Right kidney (tissue), 1 donor: ENCODE measurements at regions not wholly inside any gene's neighbourhood (a gene's known extent, or its start where the extent isn't known, plus 50 kb on each side); places are given as distances from the start of the nearest gene placed in this dataset.

Source experiments
- DNase-seq: peaks from one replicate; pipeline ENCODE4 v3.0.0-alpha.2; 2016

DNA sequence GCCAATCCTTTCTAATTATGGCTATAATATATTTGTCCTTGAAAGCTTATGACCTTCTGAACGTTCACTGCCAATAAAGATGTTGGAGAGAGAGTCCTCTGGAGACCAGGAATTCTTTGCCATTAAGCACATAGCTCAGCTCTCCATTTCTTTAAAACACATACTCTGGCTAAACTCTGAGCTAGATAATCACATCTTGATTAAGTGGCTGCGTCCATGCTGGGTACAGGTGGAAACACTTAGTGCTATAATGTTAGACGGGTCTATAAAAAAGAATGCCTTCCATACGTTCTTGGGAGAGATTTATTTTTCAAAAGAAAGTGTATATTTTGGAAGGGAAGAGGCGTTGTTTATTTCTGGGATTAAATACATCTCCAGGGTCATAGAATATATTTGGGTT, 314.5 kb downstream of the LPIN1 start:
- DNase-seq, result no peak

DNA sequence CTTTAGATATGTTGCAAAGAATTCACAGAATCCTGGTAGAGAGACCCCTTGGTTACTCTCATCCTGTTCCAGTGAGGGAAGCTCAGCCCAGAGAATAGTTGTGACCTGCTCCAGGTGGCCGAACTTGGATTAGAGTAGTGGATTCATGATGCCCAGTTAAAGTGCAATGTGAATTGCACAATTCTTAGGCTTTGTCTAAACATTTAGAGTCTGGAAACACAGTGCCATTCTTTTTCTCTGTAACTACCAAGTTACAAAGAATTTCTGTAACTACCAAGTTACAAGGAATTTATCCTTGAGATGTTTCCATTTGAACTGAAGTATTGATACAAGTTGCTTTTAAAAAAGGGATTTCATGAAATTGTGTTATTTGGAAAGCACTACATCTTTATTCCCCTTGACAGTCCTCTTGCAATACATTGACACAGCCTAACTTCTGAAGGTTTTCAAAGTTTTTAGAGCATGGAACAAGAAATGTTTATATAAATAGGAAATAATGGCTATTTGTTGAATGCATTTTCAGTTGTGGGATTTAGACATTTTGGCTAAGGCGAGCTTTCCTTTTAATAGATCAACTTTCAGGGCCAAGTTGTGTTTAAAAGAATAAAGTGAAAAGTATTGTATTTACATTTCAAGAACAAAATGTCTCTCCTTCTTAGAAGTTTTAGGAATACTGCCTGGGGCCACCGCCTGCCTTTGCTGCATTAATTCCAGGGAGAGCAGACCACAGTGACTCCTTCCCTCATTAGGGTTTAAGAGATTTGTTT, 315.0 kb downstream of the LPIN1 start:
- DNase-seq, result no peak

DNA sequence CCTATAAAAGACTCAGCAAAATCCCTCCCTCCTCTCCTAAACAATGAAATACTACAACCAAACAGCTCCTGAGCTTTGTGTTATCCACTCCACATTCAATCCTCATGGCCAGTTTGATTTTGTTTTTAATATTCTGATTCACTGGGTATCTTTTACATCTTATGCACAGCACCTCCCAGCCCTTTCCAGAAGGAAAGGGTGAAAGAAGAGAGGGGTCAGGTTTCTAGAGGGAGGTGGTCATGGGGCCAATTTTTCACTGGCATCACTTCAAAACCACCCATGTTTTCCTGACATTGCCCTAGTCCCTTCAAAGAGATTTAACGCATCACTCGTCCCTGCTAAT, 315.6 kb downstream of the LPIN1 start:
- DNase-seq, result no peak

DNA sequence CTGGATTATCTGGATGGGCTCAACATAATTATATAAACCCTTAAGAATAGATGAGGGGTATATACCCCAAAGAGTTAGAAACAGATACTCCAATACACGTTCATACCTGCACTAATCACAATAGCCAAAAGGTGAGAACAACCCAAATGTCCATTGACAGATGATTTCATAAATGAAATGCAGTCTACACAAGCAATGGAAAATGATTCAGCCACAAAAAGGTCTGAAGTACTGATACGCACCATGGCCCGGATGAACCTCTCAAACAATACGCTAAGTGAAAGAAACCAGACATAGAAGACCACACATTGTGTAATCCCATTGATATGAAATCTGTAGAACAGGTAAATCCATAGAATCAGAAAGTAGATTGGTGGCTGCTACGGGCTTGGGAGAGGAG, 316.8 kb downstream of the LPIN1 start:
- no peak for DNase-seq

DNA sequence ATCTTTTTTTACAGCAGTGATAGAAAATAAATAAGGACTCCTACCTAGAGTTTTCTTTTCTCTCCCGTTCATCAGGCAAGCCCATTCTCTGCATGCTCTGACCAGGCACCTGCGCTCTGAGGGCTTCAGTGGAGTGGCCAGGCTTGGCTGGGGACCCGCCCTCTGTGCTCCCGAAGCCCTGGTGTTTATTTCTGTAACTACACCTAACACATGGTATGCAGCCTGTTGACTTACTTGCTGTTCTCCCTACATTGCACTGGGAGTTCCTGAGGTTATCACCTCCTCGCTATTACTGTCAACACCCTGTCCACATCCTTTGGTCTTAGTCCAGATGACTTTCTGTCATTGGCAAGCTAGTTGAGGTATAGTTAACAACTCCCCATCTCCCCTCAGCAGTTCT, 317.7 kb downstream of the LPIN1 start:
- DNase-seq, result no peak

DNA sequence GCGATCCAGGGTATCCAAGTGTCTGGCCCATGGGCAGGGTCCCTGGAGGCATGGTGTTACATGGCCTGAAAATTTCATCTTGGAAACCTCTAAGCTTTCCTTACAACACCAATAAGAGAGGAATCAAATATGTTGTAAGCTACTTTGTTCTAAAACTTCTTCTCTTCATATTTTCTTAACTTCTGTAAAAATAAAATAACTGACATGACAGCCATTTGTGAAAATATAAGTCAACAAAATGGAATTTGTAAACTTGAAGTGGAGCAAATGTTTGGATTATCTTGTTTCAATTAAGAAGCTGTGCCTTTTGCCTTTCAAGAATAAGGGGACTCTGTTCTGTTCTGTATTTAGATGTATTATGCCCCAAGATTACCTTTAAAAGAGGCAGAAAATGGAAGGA, 319.7 kb downstream of the LPIN1 start:
- DNase-seq, result no peak

DNA sequence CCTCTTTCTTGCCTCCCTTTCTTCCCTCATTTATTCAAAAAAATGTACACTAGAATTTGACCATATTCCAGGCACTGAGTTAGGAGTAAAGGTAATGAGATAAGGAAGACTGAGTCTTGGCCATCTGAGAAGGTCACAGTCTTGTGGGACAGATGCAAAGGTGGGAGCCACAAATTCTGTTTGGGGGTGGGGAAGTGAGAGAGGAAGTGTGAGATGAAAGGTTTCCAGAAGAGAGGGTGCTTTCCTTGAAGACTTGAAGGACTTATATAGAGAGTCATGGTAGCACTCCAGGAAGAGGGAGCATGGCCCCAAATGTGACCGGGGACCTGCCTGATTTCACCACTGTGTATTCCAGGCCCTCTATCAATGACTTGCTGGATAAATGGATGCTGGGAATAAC, 320.6 kb downstream of the LPIN1 start:
- no peak for DNase-seq

DNA sequence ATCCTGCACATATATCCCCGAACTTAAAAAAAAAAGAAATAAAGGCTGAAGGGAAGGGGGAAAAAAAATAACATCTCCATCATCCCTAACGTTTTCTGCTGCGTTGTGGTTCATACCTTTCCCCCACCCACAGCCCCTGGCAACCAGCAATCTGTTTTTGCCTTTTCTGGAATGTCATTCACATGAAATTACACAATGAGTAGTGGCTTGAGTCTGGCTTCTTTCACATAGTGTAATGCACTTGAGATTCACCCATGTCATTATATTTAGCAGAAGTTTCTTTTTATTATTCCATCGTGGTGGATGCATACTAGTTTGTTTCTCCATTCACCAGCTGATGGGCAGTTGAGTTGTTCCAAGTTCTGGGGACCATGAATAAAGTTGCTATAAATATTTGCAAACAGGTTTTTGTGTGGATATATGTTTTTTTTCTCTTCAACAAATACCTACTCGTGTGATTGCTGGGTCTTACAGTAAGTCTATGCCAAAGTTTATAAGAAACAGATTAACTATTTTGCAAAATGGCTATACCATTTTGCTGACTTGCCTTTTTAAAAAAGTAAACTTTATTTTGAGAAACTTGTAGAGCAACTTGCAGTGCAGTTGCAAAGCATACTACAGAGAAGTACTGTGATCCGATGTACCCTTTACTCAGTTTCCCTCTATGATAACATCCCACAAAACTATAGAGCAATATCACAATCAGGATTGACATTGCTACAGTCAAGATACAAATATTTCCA, 322.5 kb downstream of the LPIN1 start:
- no peak for DNase-seq

DNA sequence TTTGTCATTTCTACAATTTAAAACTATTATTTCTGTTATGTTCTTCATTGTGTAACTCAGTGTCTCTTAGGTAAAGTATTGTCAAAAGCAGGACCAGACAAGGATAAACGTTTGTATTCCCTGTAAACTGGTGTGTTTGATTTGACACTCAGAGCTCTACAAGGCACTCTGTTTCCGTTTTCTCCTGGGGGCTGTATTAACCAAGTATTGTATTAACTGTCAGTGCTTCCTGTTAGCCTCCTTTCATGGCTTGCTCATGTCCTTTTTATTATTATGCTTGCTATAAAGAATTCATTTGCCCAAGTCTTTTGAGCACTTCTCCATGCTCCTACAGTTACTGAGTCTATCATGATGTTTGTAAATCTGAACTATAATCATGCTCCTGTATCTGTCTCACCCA, 323.7 kb downstream of the LPIN1 start:
- DNase-seq, result no peak

DNA sequence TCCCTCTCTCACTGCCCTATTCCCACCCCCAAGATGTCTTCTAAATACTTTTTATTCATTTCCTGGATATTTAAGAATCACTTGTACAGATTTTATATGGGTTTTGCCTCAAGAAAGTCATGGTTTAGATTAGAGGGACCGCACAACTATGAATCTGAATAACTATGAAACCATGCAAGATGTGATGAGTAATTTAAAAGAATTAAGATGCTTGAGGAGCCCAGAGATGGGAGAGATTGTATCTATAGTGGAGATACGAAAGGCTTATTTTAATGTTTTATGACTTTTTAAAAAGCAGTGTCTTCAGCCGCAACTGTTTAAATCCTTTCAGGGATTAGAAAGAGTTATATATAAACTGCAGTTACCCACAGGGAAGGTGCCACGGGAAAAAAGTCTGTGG, 324.1 kb downstream of the LPIN1 start:
- no peak for DNase-seq

DNA sequence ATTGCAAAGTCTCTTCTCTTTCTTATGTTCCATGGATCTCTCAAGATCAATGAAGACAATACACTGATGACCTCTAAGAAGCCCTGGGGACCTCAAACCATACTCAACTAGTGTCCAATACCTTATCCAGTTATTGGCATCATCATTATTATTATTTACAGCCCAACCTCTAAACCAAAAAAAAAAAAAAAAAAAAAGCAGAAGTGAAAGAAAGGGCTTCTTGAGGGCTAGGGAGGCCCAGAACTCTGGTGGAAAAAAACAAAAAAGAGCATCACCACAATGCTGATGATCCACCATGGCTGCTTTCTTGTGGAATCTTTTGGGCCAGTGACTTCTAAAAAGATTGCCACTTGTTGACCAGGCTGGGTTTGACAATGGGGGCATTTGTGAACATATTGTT, 324.9 kb downstream of the LPIN1 start:
- no peak for DNase-seq

DNA sequence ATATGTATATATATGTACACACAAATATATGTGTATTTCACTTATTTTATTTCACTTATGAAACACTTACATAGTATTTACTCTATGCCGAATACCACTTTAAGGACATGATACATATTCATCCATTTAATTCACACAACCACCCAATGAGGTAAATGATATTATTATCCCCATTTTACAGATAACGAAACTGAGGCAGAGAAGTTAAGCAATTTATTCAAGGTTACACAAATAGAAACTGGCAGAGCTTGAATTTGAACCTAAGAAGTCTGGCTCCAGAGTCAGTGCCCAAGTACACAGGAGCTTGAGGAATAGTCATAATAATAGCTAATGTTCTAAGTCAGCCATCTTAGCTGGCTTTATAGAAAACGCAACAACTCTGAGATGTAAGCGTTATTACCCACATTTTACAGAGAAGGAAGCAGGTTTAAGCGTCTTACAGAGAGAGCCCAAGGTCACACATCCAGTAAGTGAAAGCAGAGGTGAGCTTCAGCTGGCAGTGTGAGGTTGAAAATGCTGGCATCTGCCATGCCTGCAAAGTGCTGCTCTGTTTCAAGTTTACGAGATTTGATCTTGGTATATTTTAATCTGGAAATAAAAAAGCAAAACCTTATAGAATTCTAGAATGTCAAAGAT, 326.9 kb downstream of the LPIN1 start:
- no peak for DNase-seq

DNA sequence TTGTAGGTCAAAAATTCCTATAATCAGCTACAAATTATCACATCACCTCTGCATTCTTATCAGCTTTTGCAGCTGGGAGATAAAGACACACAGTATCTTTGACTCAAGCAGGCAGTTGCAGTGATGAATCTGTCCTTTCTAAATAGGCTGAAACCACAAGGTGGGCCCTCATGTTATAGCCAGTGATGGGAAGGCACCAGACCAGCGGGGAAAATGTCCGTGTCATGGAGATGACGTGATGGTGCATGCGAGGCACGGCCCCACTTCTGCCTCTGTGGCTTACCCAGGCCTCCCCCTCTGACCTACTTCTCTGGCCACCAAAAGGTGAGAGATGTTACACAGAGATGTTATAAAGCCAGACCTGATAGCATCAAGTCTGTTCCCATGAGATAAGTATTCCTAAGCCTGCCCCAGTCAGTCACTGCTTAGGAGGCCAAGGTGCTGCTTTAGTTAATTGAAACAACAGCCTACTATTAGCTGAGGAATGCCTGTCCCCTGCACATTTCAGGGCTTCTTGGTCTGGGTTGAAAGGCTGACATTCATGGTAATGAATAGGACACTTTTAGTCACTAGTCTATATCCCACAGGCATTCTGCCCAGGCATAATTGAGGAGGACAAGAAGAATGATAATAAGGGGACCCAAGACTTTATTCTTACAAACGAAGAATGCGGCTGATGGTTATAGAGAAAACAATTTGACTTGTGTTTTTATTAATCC, 327.9 kb downstream of the LPIN1 start:
- no peak for DNase-seq

DNA sequence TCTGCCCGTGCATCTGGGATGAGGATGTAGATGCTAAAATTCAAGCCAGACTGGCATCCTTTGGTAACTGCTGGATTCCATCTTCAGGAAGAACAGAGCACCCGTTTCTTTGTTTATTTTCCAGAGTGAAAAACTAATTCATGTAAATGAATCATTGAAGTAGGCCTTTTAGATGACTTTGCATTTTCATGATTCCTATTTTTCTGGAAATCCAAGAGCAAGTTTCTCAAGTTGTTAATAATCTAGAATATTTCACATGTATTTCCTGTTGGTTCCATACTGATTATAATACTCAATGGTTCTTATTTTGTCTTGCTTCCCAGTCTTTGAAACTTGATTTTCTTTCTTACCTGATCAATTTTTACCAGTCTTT, 328.4 kb downstream of the LPIN1 start:
- no peak for DNase-seq

DNA sequence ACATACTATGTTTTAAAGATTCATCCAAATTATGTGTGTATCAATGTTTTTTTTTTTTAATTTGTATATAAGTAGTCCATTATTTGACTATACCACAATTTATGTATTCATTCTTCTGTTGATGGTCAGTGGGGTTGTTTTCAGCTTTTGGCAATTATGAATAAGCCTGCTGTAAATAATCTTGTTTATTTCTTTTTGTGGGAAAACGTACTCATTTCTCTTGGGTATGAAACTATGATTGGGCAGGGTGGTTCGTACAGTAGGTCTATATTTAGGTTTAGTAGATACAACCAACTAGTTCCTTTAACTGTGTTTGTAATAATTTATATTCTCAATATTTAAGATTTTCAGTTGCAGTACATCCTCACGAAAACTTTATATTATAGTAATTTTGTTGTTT, 329.2 kb downstream of the LPIN1 start:
- no peak for DNase-seq

DNA sequence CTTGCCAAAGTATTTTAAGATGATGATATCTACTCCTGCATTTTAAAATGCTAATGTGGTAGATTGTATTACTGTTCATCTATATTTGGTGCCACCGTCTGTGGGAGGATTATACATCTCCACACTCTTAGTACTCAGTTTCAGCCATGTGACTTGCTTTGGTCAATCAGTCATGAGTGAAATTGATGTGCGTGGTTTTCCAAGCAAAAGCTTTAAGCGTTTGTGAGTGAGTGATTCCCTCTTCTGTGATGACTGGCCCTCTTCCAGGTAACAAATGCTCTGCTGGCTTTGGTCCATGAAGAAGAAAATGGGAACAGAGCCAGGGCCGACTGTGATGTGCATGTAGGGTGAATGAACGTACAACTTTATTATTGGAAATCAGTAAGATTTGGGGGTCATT, 330.4 kb downstream of the LPIN1 start:
- no peak for DNase-seq

DNA sequence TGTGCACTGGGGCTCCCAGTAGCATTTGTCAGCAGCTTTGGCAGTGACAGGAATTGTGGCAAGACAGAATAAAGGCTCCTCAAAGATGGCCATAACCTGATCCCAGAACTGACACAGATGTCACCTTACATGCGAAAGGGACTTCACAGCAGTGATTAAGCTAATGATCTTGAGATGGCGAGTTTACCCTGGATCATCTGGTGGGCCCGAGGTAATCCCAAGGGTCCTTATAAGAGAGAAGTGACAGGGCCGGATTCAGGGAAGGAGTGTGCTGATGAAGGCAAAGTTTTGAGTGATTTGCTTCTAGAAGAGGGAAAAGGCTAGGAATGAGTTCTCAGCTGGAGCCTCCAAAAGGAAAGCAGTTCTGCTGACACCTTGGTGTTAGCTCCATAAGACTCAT, 333.9 kb downstream of the LPIN1 start:
- no peak for DNase-seq

DNA sequence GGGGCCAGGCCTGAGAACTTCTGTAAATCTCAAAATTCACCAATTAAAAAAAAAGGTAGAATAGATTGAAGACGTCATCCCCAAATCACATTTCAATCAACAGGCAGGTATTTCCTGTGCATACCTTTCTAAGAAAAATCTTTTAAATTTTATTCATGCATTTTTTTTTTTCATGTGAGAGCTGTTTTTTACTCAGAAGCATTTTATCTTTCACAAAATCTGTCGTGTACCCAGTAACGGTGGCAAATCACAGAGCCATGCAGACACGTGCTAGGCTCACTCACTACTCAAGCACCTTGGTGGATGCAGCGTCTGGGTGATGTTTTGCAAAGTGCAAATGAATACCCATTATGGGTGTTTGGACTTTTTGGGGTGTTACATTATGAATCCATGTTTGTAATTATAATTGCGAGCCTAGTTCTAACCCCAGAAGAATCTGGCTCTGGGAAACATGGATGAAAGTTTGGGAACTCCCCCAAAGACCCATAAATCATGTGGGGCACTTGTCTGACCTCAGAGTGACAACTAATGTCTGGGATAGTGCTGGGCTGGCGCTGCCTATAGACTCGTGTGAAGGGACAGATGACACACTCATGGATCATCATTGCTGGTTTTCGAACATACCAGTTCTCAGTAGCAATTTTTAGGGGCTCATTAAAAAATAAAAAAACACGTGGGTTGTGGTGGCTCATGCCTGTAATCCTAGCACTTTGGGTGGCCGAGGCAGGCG, 335.2 kb downstream of the LPIN1 start:
- DNase-seq, result no peak

DNA sequence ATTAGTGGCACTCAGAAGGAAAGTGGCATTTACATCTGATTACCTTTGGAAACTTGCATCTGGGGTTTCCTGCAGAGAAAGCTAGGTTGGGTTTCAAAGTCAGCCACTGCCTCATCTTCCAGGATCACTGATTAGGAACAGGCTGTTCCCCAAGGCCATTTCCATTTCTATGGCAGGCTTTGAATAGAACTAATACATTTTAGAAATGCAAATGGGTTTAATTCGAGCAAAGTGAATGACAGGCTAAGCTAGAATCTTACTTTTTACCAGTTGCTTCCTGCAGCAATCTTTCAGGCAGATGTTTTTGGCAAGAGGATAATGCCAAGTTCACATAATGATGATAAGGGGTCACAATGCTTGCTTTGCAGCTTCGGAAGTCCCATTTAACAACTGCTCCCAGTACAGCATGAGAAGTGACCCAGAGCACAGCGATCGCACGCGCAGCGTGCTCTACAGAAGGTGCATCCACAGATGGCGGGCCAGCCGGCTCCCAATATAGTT, 336.7 kb downstream of the LPIN1 start:
- no peak for DNase-seq

DNA sequence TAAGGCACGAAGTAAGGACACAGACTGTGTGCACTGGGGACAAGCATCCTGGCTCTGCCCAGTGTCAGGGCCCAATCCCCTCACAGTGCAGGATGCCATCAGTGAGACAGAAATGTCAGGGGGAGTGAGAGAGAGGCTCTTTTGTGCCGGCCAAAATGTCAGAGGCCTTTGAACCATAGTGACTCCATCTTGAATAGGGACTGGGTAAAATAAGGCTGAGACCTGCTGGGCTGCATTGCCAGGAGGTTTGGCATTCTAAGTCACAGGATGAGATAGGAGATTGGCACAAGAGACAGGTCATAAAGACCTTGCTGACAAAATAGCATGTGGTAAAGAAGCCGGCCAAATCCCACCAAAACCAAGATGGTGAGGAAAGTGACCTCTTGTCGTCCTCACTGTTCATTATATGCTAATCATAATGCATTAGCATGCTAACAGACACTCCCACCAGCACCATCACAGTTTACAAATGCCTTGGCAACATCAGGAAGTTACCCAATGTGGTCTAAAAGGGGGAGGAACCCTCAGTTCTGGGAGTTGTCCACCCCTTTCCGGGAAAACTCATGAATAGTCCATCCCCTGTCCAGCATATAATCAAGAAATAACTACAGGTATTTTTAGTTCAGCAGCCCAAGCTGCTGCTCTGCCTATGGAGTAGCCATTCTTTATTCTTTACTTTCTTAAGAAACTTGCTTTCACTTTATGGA, 337.4 kb downstream of the LPIN1 start:
- DNase-seq, result no peak

DNA sequence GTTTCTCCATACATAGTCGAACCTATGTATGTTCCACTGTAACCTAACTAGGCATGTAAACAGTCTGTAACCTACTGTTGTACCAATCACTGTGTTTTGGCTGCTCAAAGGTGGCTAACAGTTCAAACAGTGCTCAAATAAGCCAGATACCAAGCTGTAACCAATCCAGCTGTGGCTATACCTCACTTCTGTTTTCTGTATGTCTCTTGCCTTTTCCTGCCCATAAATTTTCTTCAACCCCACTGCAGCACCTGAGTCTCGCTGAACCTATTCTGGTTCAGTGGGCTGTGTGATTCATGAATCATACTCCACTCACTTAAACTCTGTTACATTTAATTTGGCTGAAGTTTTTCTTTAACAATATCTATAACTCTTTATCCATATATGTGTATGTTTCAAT, 340.7 kb downstream of the LPIN1 start:
- no peak for DNase-seq
